ENCODE measurements at regions not wholly inside any gene's neighbourhood (a gene's known extent, or its start where the extent isn't known, plus 50 kb on each side); places are given as distances from the start of the nearest gene placed in this dataset.

DNA sequence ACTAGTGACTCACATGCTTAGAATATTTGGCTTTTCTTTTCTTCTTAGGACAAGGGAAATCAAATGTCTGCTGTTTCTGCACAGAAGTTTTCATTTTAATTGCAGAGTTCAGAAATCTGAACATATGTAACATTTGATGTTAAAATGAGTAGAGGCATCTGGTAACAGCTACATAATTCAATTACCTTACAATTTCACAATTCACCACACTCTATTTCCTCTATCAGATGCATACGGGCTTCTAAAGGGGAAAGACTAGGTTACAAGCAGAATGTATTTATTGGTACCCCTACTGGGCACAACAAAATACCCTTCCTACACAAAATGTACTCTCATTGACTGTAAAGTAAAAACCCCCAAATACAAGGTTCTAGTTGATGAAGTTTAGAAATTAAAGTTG is 176.0 kb downstream of the SOX2 start:
- no peaks in the 10 kb centered on the region for H3K9me3 Mint-ChIP-seq (ENCODE audit: insufficient read depth)
- Histone ChIP-seq H3K4me3 (ENCODE audit: control extremely low read depth in 1 of 5, extremely low read depth in 1 of 5, insufficient read depth in 1 of 5, low read depth in 2 of 5, low read length in 4 of 5) (no peak overlapping the region), H3K36me3 (replicated peaks in 1 of 2; ENCODE audit: control extremely low read depth in 1 of 2, control insufficient read depth in 1 of 2, extremely low read depth in 1 of 2, insufficient read depth in 2 of 2, low read length in 1 of 2) (no peaks in the 10 kb centered on the region), H4K20me1 (ENCODE audit: control insufficient read depth, insufficient read depth, low read length, poor library complexity, severe bottlenecking) (no peaks in the 10 kb centered on the region), H3K27ac (ENCODE audit: low read length in 2 of 2) (no peak overlapping the region), H3K4me1 (ENCODE audit: control insufficient read depth in 2 of 2, insufficient read depth in 2 of 2, low read length in 2 of 2) (no peaks in the 10 kb centered on the region), H2AFZ (ENCODE audit: insufficient read depth, low read depth, low read length, poor library complexity, severe bottlenecking) (no peak overlapping the region), H3K9me3 (ENCODE audit: control extremely low read depth in 1 of 3, control insufficient read depth in 2 of 3, insufficient read depth in 1 of 3, low read length in 2 of 3) (no peaks in the 10 kb centered on the region), H3K79me2 (ENCODE audit: control insufficient read depth, insufficient read depth, low read length) (no peaks in the 10 kb centered on the region), H3K27me3 (replicated peaks in 1 of 4; ENCODE audit: control extremely low read depth in 1 of 4, control insufficient read depth in 3 of 4, insufficient read depth in 4 of 4, low read length in 3 of 4) (no peaks in the 10 kb centered on the region), H3K4me2 (replicated peaks; ENCODE audit: low read depth, low read length, poor library complexity, severe bottlenecking) (no peak overlapping the region), H3K9ac (ENCODE audit: low read length) (no peak overlapping the region)
- ChIA-PET CTCF (no interaction called here), POLR2A (no interaction called here)
- no CpG with 5 or more reads among the region's 1 CpG for WGBS (ENCODE audit: insufficient coverage)
- TF ChIP-seq, protein P1, sequence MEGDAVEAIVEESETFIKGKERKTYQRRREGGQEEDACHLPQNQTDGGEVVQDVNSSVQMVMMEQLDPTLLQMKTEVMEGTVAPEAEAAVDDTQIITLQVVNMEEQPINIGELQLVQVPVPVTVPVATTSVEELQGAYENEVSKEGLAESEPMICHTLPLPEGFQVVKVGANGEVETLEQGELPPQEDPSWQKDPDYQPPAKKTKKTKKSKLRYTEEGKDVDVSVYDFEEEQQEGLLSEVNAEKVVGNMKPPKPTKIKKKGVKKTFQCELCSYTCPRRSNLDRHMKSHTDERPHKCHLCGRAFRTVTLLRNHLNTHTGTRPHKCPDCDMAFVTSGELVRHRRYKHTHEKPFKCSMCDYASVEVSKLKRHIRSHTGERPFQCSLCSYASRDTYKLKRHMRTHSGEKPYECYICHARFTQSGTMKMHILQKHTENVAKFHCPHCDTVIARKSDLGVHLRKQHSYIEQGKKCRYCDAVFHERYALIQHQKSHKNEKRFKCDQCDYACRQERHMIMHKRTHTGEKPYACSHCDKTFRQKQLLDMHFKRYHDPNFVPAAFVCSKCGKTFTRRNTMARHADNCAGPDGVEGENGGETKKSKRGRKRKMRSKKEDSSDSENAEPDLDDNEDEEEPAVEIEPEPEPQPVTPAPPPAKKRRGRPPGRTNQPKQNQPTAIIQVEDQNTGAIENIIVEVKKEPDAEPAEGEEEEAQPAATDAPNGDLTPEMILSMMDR (IDR thresholded peaks at IDR 0.05): no peak
- TF ChIP-seq EZH2 (IDR thresholded peaks at IDR 0.05; ENCODE audit: borderline replicate concordance, insufficient read depth, low read depth, low read length, poor library complexity, severe bottlenecking): no peak
- intact Hi-C loops (cut with micrococcal nuclease): no loop called here
- no peak for ATAC-seq (ENCODE audit: low read depth)
- no peaks in the 10 kb centered on the region for H3K4me1 Mint-ChIP-seq
- DNase-seq: no peak
- no peak overlapping the region for H3K4me3 Mint-ChIP-seq
- H3K27me3 Mint-ChIP-seq: no peaks in the 10 kb centered on the region
- H3K27ac Mint-ChIP-seq: no peak overlapping the region

DNA sequence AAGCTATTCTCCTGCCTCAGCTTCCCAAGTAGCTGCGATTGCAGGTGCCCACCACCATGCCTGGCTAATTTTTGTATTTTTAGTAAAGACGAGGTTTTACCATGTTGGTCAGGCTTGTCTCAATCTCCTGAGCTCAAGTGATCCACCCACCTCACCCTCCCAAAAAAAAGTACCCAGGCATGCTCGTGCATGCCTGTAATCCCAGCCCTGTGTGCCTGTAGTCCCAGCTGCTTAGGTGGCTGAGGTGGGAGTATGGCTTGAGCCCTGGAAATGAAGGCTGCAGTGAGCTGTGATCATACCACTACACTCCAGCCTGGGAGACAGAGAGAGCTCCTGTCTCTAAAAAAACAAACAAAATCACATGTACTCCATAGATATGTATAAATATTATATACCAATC is 176.5 kb downstream of the SOX2 start:
- H3K27me3 Mint-ChIP-seq: no peaks in the 10 kb centered on the region
- Histone ChIP-seq H3K4me3 (ENCODE audit: control extremely low read depth in 1 of 5, extremely low read depth in 1 of 5, insufficient read depth in 1 of 5, low read depth in 2 of 5, low read length in 4 of 5) (no peak overlapping the region), H2AFZ (ENCODE audit: insufficient read depth, low read depth, low read length, poor library complexity, severe bottlenecking) (no peak overlapping the region), H3K4me1 (ENCODE audit: control insufficient read depth in 2 of 2, insufficient read depth in 2 of 2, low read length in 2 of 2) (no peaks in the 10 kb centered on the region), H3K27ac (ENCODE audit: low read length in 2 of 2) (no peak overlapping the region), H3K9me3 (ENCODE audit: control extremely low read depth in 1 of 3, control insufficient read depth in 2 of 3, insufficient read depth in 1 of 3, low read length in 2 of 3) (no peaks in the 10 kb centered on the region), H3K9ac (ENCODE audit: low read length) (no peak overlapping the region), H3K36me3 (replicated peaks in 1 of 2; ENCODE audit: control extremely low read depth in 1 of 2, control insufficient read depth in 1 of 2, extremely low read depth in 1 of 2, insufficient read depth in 2 of 2, low read length in 1 of 2) (no peaks in the 10 kb centered on the region), H3K4me2 (replicated peaks; ENCODE audit: low read depth, low read length, poor library complexity, severe bottlenecking) (no peak overlapping the region), H3K27me3 (replicated peaks in 1 of 4; ENCODE audit: control extremely low read depth in 1 of 4, control insufficient read depth in 3 of 4, insufficient read depth in 4 of 4, low read length in 3 of 4) (no peaks in the 10 kb centered on the region), H3K79me2 (ENCODE audit: control insufficient read depth, insufficient read depth, low read length) (no peaks in the 10 kb centered on the region), H4K20me1 (ENCODE audit: control insufficient read depth, insufficient read depth, low read length, poor library complexity, severe bottlenecking) (no peaks in the 10 kb centered on the region)
- POLR2A ChIA-PET: interaction anchor here (0.6 kb wide), 1 partner anchor 47 kb away, joined by 5 read pairs; no protein-coding TSS in a partner anchor
- no CpG with 5 or more reads among the region's 3 CpGs for WGBS (ENCODE audit: insufficient coverage)
- TF ChIP-seq EZH2 (IDR thresholded peaks at IDR 0.05; ENCODE audit: borderline replicate concordance, insufficient read depth, low read depth, low read length, poor library complexity, severe bottlenecking): no peak
- TF ChIP-seq, protein P1 (IDR thresholded peaks at IDR 0.05): no peak
- ATAC-seq (ENCODE audit: low read depth): no peak
- no peaks in the 10 kb centered on the region for H3K4me1 Mint-ChIP-seq
- intact Hi-C loops (cut with micrococcal nuclease): no loop called here
- DNase-seq: no peak
- H3K4me3 Mint-ChIP-seq: no peak overlapping the region
- CTCF ChIA-PET: no interaction called here
- H3K27ac Mint-ChIP-seq: no peak overlapping the region
- no peaks in the 10 kb centered on the region for H3K9me3 Mint-ChIP-seq (ENCODE audit: insufficient read depth)
